HCT116 (cell line): ENCODE measurements at regions not wholly inside any gene's neighbourhood (a gene's known extent, or its start where the extent isn't known, plus 50 kb on each side); places are given as distances from the start of the nearest gene placed in this dataset.

Experiments
- ATAC-seq: fragments of 200-7000 bp; cut with Tn5 transposase; 2 replicates; pipeline ENCODE4 v1.9.1; 2020; ENCODE audit warnings: mild to moderate bottlenecking, moderate library complexity
- BruUV-seq: library from RNA; stranded (reverse); fragments of 400-500 nt; replicated peaks from 2 replicates; lab custom pipeline; 2021; lab: Mats Ljungman, UMichigan
- CTCF ChIA-PET: fragments of 300-600 bp; sonication (Branson Sonifier 250); formaldehyde crosslinking; loops from one replicate; lab custom pipeline; 2021; ENCODE audit warnings: antibody characterized with exemption; lab: Charles Lee
- POLR2A ChIA-PET: fragments of 300-600, 350-600 bp; sonication (Branson Sonifier 250); formaldehyde crosslinking; loops from one replicate; lab custom pipeline; 2021; ENCODE audit warnings: antibody characterized with exemption; lab: Charles Lee
- RAD21 ChIA-PET, 2 experiments: fragments of 300-600 bp; sonication (Branson Sonifier 250); formaldehyde crosslinking; loops; one replicate each; lab custom pipeline; 2023; ENCODE audit warnings: low total read pairs in 2 of 2; ENCODE audit not compliant: uncharacterized antibody in 2 of 2, unreplicated experiment in 2 of 2, low non-redundant PET in 1 of 2; lab: Charles Lee
- DNase-seq: peaks from one replicate; pipeline ENCODE4 v3.0.0-alpha.2; 2010; ENCODE audit warnings: low read depth, low spot score
- H2AFZ ChIP-seq: fragments of 200-600 bp; shearing (Covaris generic), sonication (generic); 2 replicates; pipeline ENCODE4 v1.6.1; 2017; ENCODE audit warnings: low read depth, mixed run types, mixed read lengths, antibody characterized with exemption, low read length; ENCODE audit not compliant: poor library complexity, severe bottlenecking
- H3K27ac ChIP-seq: 2 replicates; pipeline ENCODE4 v1.5.1; 2012; ENCODE audit warnings: low read depth, low read length
- H3K27me3 ChIP-seq: fragments of 200-600 bp; sonication (generic); 2 replicates; pipeline ENCODE4 v1.6.1; 2016; ENCODE audit warnings: mixed run types, low read length, mixed read lengths; ENCODE audit not compliant: insufficient read depth
- H3K36me3 ChIP-seq, 2 experiments: fragments of 200-500 bp in 1 of 2; fragments of 200-600 bp in 1 of 2; sonication (Bioruptor generic) in 1 of 2; sonication (generic) in 1 of 2; 2 replicates each; pipeline versions ENCODE4 v1.5.1 to v1.6.1; 2014 to 2016; ENCODE audit warnings: low read length in 2 of 2, inconsistent platforms in 1 of 2, mixed read lengths in 1 of 2, mixed run types in 1 of 2; ENCODE audit not compliant: insufficient read depth in 2 of 2, control insufficient read depth in 1 of 2
- H3K4me1 ChIP-seq, 2 experiments: fragments of 200-600 bp in 1 of 2; sonication (generic) in 1 of 2; 2 replicates each; pipeline versions ENCODE4 v1.5.1 to v1.6.1; 2012 to 2017; ENCODE audit warnings: low read length in 2 of 2, inconsistent platforms in 1 of 2, mild to moderate bottlenecking in 1 of 2, mixed read lengths in 1 of 2, mixed run types in 1 of 2, moderate library complexity in 1 of 2; ENCODE audit not compliant: insufficient read depth in 2 of 2, control insufficient read depth in 1 of 2
- H3K4me2 ChIP-seq: fragments of 200-600 bp; sonication (generic); 2 replicates; pipeline ENCODE4 v1.6.1; 2017; ENCODE audit warnings: mixed run types, low read length, mixed read lengths
- H3K4me3 ChIP-seq, 2 experiments: fragments of 200-600 bp in 1 of 2; sonication (generic) in 1 of 2; replicated peaks in 1 of 2; 2 replicates each; pipeline ENCODE4 v1.5.1; 2011 to 2016; ENCODE audit warnings: low read length in 2 of 2, control low read depth in 1 of 2, low read depth in 1 of 2, mild to moderate bottlenecking in 1 of 2, mixed read lengths in 1 of 2, mixed run types in 1 of 2
- H3K79me2 ChIP-seq: fragments of 200-600 bp; sonication (generic); 2 replicates; pipeline ENCODE4 v1.6.1; 2017; ENCODE audit warnings: mild to moderate bottlenecking, mixed run types, low read length, moderate library complexity, mixed read lengths; ENCODE audit not compliant: insufficient read depth
- H3K9ac ChIP-seq: fragments of 200-600 bp; sonication (generic); 2 replicates; pipeline ENCODE4 v1.6.1; 2016; ENCODE audit warnings: low read length, mixed read lengths
- H3K9me2 ChIP-seq: fragments of 200-600 bp; sonication (generic), shearing (Covaris generic); 2 replicates; pipeline ENCODE4 v1.6.1; 2017; ENCODE audit warnings: mixed run types, mild to moderate bottlenecking, moderate library complexity; ENCODE audit not compliant: insufficient read depth
- H3K9me3 ChIP-seq, 2 experiments: fragments of 200-500 bp in 1 of 2; fragments of 200-600 bp in 1 of 2; sonication (Bioruptor generic) in 1 of 2; sonication (generic) in 1 of 2; 2 replicates each; pipeline ENCODE4 v1.6.1; 2014 to 2017; ENCODE audit warnings: low read length in 2 of 2, mixed read lengths in 2 of 2, inconsistent platforms in 1 of 2, low read depth in 1 of 2, mild to moderate bottlenecking in 1 of 2, mixed run types in 1 of 2, moderate library complexity in 1 of 2; ENCODE audit not compliant: control insufficient read depth in 1 of 2, insufficient read depth in 1 of 2
- H4K20me1 ChIP-seq: fragments of 200-600 bp; sonication (generic), shearing (Covaris generic); 2 replicates; pipeline ENCODE4 v1.6.1; 2017; ENCODE audit warnings: mixed run types, mild to moderate bottlenecking, moderate library complexity; ENCODE audit not compliant: insufficient read depth
- EZH2phosphoT487 ChIP-seq: fragments of 200-600 bp; IDR thresholded peaks from 2 replicates; pipeline ENCODE4 v1.6.1; 2018; ENCODE audit warnings: antibody characterized with exemption, borderline replicate concordance
- RAD21 ChIP-seq: IDR thresholded peaks from 2 replicates; pipeline ENCODE4 v1.6.1; 2012; ENCODE audit warnings: low read depth, mild to moderate bottlenecking
- SIN3A ChIP-seq: IDR thresholded peaks from 2 replicates; pipeline ENCODE4 v1.6.1; 2012; ENCODE audit warnings: low read depth
- ZNF274 ChIP-seq: fragments of 200-500 bp; sonication (Bioruptor generic); IDR thresholded peaks from 2 replicates; pipeline ENCODE4 v1.6.1; 2014; ENCODE audit warnings: mild to moderate bottlenecking, low read depth, low read length, inconsistent platforms
- intact Hi-C: fragments of 100-400 bp; cut with micrococcal nuclease; formaldehyde crosslinking; loops from 2 replicates; pipeline ENCODE4 v1.10.0; 2022
- TF ChIP-seq, protein P1 (sequence below): IDR thresholded peaks from 2 replicates; pipeline ENCODE4 v1.6.1; 2012; ENCODE audit warnings: low read depth
- TF ChIP-seq, protein P2 (sequence below), 3 experiments: fragments of 200-600 bp in 1 of 3; sonication (generic) in 1 of 3; IDR thresholded peaks in 2 of 3; conservative IDR thresholded peaks in 1 of 3; 2 replicates each; pipeline ENCODE4 v1.5.1; 2012 to 2017; ENCODE audit warnings: low read depth in 2 of 3, low read length in 2 of 3, antibody characterized with exemption in 1 of 3, borderline replicate concordance in 1 of 3, control low read depth in 1 of 3, mild to moderate bottlenecking in 1 of 3, mixed read lengths in 1 of 3, mixed run types in 1 of 3, moderate library complexity in 1 of 3; ENCODE audit not compliant: insufficient read depth in 1 of 3

DNA sequence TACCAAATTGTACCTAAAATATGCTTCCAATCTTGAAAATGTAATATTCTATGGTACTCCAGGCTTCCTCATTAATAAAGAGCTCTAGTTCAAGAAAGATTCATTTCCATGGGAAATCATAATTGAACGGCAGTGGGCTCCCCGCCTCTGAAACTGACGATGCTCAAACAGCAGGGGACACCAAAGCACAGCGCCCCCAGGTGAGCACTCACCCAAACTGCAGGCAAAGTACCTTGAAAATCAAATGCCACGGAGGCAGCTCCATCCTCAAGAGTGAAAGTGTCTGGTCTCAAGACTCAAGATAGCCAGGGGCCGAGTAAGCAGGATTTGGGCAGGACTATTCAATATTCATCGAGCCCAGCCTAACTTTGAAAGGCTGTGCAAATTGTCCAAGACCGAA lies 217.4 kb upstream of the TNRC6C start:
- RAD21 ChIA-PET = interaction anchor here in 1 of 2 experiments (0.5 kb wide), 1 partner anchor 273 kb away, joined by 3 read pairs; no protein-coding TSS in a partner anchor
- Histone ChIP-seq H3K79me2 (no peaks in the 10 kb centered on the region), H3K4me2 (no peak overlapping the region), H3K4me3 (no peak overlapping the region), H3K9me3 (no peaks in the 10 kb centered on the region; a peak in 1 of 4 replicates), H3K27ac (no peak overlapping the region), H3K9ac (no peak overlapping the region), H4K20me1 (no peaks in the 10 kb centered on the region), H3K27me3 (peaks cover 23% of the 10 kb centered on the region; the same call in 1 of the 2 replicates), H3K9me2 (no peaks in the 10 kb centered on the region), H3K36me3 (no peaks in the 10 kb centered on the region), H2AFZ (no peak overlapping the region), H3K4me1 (no peaks in the 10 kb centered on the region)
- peak; percentile 50; the same call in 1 of the 2 replicates for ATAC-seq
- no TSS peak for BruUV-seq
- POLR2A ChIA-PET = no interaction called here
- intact Hi-C loops = no loop called here
- CTCF ChIA-PET = no interaction called here
- TF ChIP-seq, protein P1, sequence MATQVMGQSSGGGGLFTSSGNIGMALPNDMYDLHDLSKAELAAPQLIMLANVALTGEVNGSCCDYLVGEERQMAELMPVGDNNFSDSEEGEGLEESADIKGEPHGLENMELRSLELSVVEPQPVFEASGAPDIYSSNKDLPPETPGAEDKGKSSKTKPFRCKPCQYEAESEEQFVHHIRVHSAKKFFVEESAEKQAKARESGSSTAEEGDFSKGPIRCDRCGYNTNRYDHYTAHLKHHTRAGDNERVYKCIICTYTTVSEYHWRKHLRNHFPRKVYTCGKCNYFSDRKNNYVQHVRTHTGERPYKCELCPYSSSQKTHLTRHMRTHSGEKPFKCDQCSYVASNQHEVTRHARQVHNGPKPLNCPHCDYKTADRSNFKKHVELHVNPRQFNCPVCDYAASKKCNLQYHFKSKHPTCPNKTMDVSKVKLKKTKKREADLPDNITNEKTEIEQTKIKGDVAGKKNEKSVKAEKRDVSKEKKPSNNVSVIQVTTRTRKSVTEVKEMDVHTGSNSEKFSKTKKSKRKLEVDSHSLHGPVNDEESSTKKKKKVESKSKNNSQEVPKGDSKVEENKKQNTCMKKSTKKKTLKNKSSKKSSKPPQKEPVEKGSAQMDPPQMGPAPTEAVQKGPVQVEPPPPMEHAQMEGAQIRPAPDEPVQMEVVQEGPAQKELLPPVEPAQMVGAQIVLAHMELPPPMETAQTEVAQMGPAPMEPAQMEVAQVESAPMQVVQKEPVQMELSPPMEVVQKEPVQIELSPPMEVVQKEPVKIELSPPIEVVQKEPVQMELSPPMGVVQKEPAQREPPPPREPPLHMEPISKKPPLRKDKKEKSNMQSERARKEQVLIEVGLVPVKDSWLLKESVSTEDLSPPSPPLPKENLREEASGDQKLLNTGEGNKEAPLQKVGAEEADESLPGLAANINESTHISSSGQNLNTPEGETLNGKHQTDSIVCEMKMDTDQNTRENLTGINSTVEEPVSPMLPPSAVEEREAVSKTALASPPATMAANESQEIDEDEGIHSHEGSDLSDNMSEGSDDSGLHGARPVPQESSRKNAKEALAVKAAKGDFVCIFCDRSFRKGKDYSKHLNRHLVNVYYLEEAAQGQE = no peak
- TF ChIP-seq SIN3A = no peak
- TF ChIP-seq, protein P2, sequence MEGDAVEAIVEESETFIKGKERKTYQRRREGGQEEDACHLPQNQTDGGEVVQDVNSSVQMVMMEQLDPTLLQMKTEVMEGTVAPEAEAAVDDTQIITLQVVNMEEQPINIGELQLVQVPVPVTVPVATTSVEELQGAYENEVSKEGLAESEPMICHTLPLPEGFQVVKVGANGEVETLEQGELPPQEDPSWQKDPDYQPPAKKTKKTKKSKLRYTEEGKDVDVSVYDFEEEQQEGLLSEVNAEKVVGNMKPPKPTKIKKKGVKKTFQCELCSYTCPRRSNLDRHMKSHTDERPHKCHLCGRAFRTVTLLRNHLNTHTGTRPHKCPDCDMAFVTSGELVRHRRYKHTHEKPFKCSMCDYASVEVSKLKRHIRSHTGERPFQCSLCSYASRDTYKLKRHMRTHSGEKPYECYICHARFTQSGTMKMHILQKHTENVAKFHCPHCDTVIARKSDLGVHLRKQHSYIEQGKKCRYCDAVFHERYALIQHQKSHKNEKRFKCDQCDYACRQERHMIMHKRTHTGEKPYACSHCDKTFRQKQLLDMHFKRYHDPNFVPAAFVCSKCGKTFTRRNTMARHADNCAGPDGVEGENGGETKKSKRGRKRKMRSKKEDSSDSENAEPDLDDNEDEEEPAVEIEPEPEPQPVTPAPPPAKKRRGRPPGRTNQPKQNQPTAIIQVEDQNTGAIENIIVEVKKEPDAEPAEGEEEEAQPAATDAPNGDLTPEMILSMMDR (IDR thresholded peaks at IDR 0.05 in 2 of 3, conservative IDR thresholded peaks at IDR 0.05 in 1 of 3; ENCODE audit: borderline replicate concordance in 1 of 3, insufficient read depth in 1 of 3, low read depth in 2 of 3, low read length in 2 of 3) = peak; percentile 35 to 96 (median 75); a peak in 5 of 6 replicates
- no peak for TF ChIP-seq EZH2phosphoT487
- TF ChIP-seq RAD21 = peak; percentile 37; the same call in 1 of the 2 replicates
- no peak for TF ChIP-seq ZNF274
- DNase-seq = no peak
